H1 (cell line): ENCODE measurements at regions not wholly inside any gene's neighbourhood (a gene's known extent, or its start where the extent isn't known, plus 50 kb on each side); places are given as distances from the start of the nearest gene placed in this dataset.

Experiments
- BACH1 ChIP-seq: IDR thresholded peaks from 2 replicates; pipeline ENCODE4 v1.6.1; 2012; ENCODE audit warnings: low read length, improper control_type of control experiment
- CTBP2 ChIP-seq: IDR thresholded peaks from 2 replicates; pipeline ENCODE4 v1.7.0; 2011; ENCODE audit warnings: borderline replicate concordance, mild to moderate bottlenecking, moderate library complexity, mixed read lengths, low read length; ENCODE audit not compliant: insufficient read depth, insufficient read length
- EZH2 ChIP-seq: fragments of 200-600 bp; sonication (generic); IDR thresholded peaks from 2 replicates; pipeline ENCODE4 v1.7.1; 2012; ENCODE audit warnings: low read depth, mild to moderate bottlenecking, moderate library complexity, low read length, inconsistent platforms; ENCODE audit not compliant: severe bottlenecking
- SP2 ChIP-seq: IDR thresholded peaks from 2 replicates; pipeline ENCODE4 v1.6.1; 2012; ENCODE audit warnings: mild to moderate bottlenecking, low read length, inconsistent platforms
- ZNF274 ChIP-seq: IDR thresholded peaks from 2 replicates; pipeline ENCODE4 v1.7.0; 2012; ENCODE audit warnings: low read length, borderline replicate concordance; ENCODE audit errors: extremely low read depth
- TF ChIP-seq, protein P1 (sequence below): fragments of 300-600 bp; sonication (generic); IDR thresholded peaks from 2 replicates; pipeline ENCODE4 v1.7.1; 2012; ENCODE audit warnings: low read length, moderate library complexity, mild to moderate bottlenecking, inconsistent platforms; ENCODE audit not compliant: insufficient replicate concordance
- TF ChIP-seq, protein P2 (sequence below), 3 experiments: IDR thresholded peaks; 1 replicate in 2 of 3; 2 replicates in 1 of 3; pipeline versions ENCODE4 v1.5.1 to v1.6.1; 2011; ENCODE audit warnings: low read length in 3 of 3, mild to moderate bottlenecking in 3 of 3, inconsistent platforms in 2 of 3, low read depth in 1 of 3, moderate library complexity in 1 of 3; ENCODE audit not compliant: insufficient read depth in 1 of 3; ENCODE audit errors: control extremely low read depth in 1 of 3

GRCh38 chr3:34150992-34151391 is 352.6 kb downstream of the PDCD6IP start (continued):
- TF ChIP-seq, protein P1, sequence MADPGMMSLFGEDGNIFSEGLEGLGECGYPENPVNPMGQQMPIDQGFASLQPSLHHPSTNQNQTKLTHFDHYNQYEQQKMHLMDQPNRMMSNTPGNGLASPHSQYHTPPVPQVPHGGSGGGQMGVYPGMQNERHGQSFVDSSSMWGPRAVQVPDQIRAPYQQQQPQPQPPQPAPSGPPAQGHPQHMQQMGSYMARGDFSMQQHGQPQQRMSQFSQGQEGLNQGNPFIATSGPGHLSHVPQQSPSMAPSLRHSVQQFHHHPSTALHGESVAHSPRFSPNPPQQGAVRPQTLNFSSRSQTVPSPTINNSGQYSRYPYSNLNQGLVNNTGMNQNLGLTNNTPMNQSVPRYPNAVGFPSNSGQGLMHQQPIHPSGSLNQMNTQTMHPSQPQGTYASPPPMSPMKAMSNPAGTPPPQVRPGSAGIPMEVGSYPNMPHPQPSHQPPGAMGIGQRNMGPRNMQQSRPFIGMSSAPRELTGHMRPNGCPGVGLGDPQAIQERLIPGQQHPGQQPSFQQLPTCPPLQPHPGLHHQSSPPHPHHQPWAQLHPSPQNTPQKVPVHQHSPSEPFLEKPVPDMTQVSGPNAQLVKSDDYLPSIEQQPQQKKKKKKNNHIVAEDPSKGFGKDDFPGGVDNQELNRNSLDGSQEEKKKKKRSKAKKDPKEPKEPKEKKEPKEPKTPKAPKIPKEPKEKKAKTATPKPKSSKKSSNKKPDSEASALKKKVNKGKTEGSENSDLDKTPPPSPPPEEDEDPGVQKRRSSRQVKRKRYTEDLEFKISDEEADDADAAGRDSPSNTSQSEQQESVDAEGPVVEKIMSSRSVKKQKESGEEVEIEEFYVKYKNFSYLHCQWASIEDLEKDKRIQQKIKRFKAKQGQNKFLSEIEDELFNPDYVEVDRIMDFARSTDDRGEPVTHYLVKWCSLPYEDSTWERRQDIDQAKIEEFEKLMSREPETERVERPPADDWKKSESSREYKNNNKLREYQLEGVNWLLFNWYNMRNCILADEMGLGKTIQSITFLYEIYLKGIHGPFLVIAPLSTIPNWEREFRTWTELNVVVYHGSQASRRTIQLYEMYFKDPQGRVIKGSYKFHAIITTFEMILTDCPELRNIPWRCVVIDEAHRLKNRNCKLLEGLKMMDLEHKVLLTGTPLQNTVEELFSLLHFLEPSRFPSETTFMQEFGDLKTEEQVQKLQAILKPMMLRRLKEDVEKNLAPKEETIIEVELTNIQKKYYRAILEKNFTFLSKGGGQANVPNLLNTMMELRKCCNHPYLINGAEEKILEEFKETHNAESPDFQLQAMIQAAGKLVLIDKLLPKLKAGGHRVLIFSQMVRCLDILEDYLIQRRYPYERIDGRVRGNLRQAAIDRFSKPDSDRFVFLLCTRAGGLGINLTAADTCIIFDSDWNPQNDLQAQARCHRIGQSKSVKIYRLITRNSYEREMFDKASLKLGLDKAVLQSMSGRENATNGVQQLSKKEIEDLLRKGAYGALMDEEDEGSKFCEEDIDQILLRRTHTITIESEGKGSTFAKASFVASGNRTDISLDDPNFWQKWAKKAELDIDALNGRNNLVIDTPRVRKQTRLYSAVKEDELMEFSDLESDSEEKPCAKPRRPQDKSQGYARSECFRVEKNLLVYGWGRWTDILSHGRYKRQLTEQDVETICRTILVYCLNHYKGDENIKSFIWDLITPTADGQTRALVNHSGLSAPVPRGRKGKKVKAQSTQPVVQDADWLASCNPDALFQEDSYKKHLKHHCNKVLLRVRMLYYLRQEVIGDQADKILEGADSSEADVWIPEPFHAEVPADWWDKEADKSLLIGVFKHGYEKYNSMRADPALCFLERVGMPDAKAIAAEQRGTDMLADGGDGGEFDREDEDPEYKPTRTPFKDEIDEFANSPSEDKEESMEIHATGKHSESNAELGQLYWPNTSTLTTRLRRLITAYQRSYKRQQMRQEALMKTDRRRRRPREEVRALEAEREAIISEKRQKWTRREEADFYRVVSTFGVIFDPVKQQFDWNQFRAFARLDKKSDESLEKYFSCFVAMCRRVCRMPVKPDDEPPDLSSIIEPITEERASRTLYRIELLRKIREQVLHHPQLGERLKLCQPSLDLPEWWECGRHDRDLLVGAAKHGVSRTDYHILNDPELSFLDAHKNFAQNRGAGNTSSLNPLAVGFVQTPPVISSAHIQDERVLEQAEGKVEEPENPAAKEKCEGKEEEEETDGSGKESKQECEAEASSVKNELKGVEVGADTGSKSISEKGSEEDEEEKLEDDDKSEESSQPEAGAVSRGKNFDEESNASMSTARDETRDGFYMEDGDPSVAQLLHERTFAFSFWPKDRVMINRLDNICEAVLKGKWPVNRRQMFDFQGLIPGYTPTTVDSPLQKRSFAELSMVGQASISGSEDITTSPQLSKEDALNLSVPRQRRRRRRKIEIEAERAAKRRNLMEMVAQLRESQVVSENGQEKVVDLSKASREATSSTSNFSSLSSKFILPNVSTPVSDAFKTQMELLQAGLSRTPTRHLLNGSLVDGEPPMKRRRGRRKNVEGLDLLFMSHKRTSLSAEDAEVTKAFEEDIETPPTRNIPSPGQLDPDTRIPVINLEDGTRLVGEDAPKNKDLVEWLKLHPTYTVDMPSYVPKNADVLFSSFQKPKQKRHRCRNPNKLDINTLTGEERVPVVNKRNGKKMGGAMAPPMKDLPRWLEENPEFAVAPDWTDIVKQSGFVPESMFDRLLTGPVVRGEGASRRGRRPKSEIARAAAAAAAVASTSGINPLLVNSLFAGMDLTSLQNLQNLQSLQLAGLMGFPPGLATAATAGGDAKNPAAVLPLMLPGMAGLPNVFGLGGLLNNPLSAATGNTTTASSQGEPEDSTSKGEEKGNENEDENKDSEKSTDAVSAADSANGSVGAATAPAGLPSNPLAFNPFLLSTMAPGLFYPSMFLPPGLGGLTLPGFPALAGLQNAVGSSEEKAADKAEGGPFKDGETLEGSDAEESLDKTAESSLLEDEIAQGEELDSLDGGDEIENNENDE: no peak
- TF ChIP-seq ZNF274: no peak
- TF ChIP-seq BACH1: no peak
- no peak for TF ChIP-seq CTBP2
- TF ChIP-seq, protein P2, sequence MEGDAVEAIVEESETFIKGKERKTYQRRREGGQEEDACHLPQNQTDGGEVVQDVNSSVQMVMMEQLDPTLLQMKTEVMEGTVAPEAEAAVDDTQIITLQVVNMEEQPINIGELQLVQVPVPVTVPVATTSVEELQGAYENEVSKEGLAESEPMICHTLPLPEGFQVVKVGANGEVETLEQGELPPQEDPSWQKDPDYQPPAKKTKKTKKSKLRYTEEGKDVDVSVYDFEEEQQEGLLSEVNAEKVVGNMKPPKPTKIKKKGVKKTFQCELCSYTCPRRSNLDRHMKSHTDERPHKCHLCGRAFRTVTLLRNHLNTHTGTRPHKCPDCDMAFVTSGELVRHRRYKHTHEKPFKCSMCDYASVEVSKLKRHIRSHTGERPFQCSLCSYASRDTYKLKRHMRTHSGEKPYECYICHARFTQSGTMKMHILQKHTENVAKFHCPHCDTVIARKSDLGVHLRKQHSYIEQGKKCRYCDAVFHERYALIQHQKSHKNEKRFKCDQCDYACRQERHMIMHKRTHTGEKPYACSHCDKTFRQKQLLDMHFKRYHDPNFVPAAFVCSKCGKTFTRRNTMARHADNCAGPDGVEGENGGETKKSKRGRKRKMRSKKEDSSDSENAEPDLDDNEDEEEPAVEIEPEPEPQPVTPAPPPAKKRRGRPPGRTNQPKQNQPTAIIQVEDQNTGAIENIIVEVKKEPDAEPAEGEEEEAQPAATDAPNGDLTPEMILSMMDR (IDR thresholded peaks at IDR 0.05; ENCODE audit: control extremely low read depth in 1 of 3, insufficient read depth in 1 of 3, low read depth in 1 of 3, low read length in 3 of 3): no peak
- no peak for TF ChIP-seq EZH2
- TF ChIP-seq SP2: no peak
